ENCODE measurements at regions not wholly inside any gene's neighbourhood (a gene's known extent, or its start where the extent isn't known, plus 50 kb on each side); places are given as distances from the start of the nearest gene placed in this dataset.

GRCh38 chr12:58069268-58069963 is 128.0 kb downstream of the ATP23 start:
- peak; percentile 10 for DNase-seq (ENCODE audit: low read depth)
- TF ChIP-seq, protein P1, sequence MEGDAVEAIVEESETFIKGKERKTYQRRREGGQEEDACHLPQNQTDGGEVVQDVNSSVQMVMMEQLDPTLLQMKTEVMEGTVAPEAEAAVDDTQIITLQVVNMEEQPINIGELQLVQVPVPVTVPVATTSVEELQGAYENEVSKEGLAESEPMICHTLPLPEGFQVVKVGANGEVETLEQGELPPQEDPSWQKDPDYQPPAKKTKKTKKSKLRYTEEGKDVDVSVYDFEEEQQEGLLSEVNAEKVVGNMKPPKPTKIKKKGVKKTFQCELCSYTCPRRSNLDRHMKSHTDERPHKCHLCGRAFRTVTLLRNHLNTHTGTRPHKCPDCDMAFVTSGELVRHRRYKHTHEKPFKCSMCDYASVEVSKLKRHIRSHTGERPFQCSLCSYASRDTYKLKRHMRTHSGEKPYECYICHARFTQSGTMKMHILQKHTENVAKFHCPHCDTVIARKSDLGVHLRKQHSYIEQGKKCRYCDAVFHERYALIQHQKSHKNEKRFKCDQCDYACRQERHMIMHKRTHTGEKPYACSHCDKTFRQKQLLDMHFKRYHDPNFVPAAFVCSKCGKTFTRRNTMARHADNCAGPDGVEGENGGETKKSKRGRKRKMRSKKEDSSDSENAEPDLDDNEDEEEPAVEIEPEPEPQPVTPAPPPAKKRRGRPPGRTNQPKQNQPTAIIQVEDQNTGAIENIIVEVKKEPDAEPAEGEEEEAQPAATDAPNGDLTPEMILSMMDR (IDR thresholded peaks at IDR 0.05; ENCODE audit: low read length, missing control alignments) = no peak
- no peak overlapping the region for H3K4me3 ChIP-seq (replicated peaks; ENCODE audit: low read depth, low read length)

DNA sequence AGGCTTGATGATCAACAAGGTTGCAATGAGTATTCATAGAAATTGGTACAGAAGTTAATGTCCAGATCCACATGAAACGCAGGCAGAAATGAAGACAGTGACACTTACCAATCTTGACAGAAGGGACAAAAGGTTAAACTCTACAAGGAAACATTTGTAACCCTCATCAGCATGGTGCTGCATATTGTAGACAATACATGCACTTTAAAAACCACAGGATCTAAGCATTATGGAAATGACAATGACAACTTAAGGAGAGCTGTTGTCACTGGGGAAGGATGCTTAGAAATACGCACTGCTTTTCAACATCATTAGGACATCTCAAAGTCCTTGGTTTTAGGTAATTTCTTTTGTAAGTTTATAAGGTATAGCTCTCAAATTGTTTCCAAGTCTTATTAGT is 130.6 kb downstream of the ATP23 start:
- DNase-seq (ENCODE audit: low read depth) = no peak
- H3K4me3 ChIP-seq (replicated peaks; ENCODE audit: low read depth, low read length) = no peak overlapping the region
- TF ChIP-seq, protein P1 (IDR thresholded peaks at IDR 0.05; ENCODE audit: low read length, missing control alignments) = no peak

DNA sequence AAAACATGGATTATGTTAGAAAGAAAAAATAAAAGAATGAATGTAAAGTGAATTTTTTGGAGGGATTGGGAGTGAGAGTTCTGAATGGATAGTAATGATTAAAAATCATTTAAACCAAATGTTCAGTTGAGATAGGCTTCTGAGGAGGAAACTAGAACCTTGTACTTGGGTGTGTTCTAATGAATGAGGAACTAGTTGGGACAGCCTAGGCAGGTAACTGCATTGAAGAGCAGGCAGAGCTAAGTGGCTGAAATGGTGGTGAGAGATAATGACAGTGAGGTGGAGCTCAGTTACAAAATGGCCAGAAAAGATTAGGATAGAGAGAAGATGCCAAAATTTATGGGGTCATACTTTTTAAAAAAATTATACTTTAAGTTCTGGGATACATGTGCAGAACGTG is 132.9 kb downstream of the ATP23 start:
- H3K4me3 ChIP-seq (replicated peaks; ENCODE audit: low read depth, low read length) = no peak overlapping the region
- DNase-seq (ENCODE audit: low read depth) = no peak
- TF ChIP-seq, protein P1 (IDR thresholded peaks at IDR 0.05; ENCODE audit: low read length, missing control alignments) = no peak

GRCh38 chr12:58079806-58080205 is 138.4 kb downstream of the ATP23 start:
- H3K4me3 ChIP-seq (replicated peaks; ENCODE audit: low read depth, low read length) = no peak overlapping the region
- DNase-seq (ENCODE audit: low read depth) = no peak
- TF ChIP-seq, protein P1 (IDR thresholded peaks at IDR 0.05; ENCODE audit: low read length, missing control alignments) = no peak

GRCh38 chr12:58081488-58081887 is 140.1 kb downstream of the ATP23 start:
- TF ChIP-seq, protein P1 (IDR thresholded peaks at IDR 0.05; ENCODE audit: low read length, missing control alignments) = no peak
- no peak for DNase-seq (ENCODE audit: low read depth)
- no peak overlapping the region for H3K4me3 ChIP-seq (replicated peaks; ENCODE audit: low read depth, low read length)

GRCh38 chr12:58082996-58083395 is 141.6 kb downstream of the ATP23 start:
- H3K4me3 ChIP-seq (replicated peaks; ENCODE audit: low read depth, low read length) = no peak overlapping the region
- TF ChIP-seq, protein P1 (IDR thresholded peaks at IDR 0.05; ENCODE audit: low read length, missing control alignments) = no peak
- no peak for DNase-seq (ENCODE audit: low read depth)

GRCh38 chr12:58086006-58086405 is 144.6 kb downstream of the ATP23 start:
- DNase-seq (ENCODE audit: low read depth) = no peak
- no peak overlapping the region for H3K4me3 ChIP-seq (replicated peaks; ENCODE audit: low read depth, low read length)
- TF ChIP-seq, protein P1 (IDR thresholded peaks at IDR 0.05; ENCODE audit: low read length, missing control alignments) = no peak

Data from fibroblast of pulmonary artery (primary cell).